ENCODE measurements at regions not wholly inside any gene's neighbourhood (a gene's known extent, or its start where the extent isn't known, plus 50 kb on each side); places are given as distances from the start of the nearest gene placed in this dataset.
A peak's percentile ranks its signal among the peaks of the same experiment; 100 is the strongest.

GRCh38 chr3:102156426-102156825 is 278.4 kb upstream of the ZPLD1 start:
- TF ChIP-seq EZH2 (IDR thresholded peaks at IDR 0.05; ENCODE audit: low read length, missing control alignments): no peak
- TF ChIP-seq, protein P1, sequence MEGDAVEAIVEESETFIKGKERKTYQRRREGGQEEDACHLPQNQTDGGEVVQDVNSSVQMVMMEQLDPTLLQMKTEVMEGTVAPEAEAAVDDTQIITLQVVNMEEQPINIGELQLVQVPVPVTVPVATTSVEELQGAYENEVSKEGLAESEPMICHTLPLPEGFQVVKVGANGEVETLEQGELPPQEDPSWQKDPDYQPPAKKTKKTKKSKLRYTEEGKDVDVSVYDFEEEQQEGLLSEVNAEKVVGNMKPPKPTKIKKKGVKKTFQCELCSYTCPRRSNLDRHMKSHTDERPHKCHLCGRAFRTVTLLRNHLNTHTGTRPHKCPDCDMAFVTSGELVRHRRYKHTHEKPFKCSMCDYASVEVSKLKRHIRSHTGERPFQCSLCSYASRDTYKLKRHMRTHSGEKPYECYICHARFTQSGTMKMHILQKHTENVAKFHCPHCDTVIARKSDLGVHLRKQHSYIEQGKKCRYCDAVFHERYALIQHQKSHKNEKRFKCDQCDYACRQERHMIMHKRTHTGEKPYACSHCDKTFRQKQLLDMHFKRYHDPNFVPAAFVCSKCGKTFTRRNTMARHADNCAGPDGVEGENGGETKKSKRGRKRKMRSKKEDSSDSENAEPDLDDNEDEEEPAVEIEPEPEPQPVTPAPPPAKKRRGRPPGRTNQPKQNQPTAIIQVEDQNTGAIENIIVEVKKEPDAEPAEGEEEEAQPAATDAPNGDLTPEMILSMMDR (conservative IDR thresholded peaks at IDR 0.05 in 1 of 2, IDR thresholded peaks at IDR 0.05 in 1 of 2; ENCODE audit: low read depth in 1 of 2, low read length in 2 of 2): no peak
- H4K20me1 ChIP-seq (ENCODE audit: control insufficient read depth, extremely low read depth, insufficient read depth, low read length): no peaks in the 10 kb centered on the region
- no peak overlapping the region for H3K27ac ChIP-seq (ENCODE audit: insufficient read depth, low read length)
- no peaks in the 10 kb centered on the region for H3K9me3 ChIP-seq (ENCODE audit: control insufficient read depth, insufficient read depth, low read depth, low read length)
- H3K27me3 ChIP-seq (ENCODE audit: control insufficient read depth, insufficient read depth, low read length): no peaks in the 10 kb centered on the region
- no peak overlapping the region for H3K4me2 ChIP-seq (ENCODE audit: extremely low read depth, insufficient read depth, low read length)
- H3K36me3 ChIP-seq (ENCODE audit: control insufficient read depth, insufficient read depth, low read length): no peaks in the 10 kb centered on the region
- no peak overlapping the region for H3K9ac ChIP-seq (ENCODE audit: insufficient read depth, low read length)
- peak; percentile 78 to 92 for DNase-seq (ENCODE audit: low read depth in 2 of 2)
- H2AFZ ChIP-seq (ENCODE audit: low read length): peak overlapping the region; percentile 3
- no peak overlapping the region for H3K4me3 ChIP-seq (replicated peaks in 1 of 4; ENCODE audit: control extremely low read depth in 1 of 4, insufficient read depth in 1 of 4, low read depth in 3 of 4, low read length in 4 of 4)
- no peaks in the 10 kb centered on the region for H3K79me2 ChIP-seq (ENCODE audit: control insufficient read depth, insufficient read depth, low read length)
- peaks cover 3% of the 10 kb centered on the region for H3K4me1 ChIP-seq (ENCODE audit: control insufficient read depth, extremely low read depth, insufficient read depth, low read length)

DNA sequence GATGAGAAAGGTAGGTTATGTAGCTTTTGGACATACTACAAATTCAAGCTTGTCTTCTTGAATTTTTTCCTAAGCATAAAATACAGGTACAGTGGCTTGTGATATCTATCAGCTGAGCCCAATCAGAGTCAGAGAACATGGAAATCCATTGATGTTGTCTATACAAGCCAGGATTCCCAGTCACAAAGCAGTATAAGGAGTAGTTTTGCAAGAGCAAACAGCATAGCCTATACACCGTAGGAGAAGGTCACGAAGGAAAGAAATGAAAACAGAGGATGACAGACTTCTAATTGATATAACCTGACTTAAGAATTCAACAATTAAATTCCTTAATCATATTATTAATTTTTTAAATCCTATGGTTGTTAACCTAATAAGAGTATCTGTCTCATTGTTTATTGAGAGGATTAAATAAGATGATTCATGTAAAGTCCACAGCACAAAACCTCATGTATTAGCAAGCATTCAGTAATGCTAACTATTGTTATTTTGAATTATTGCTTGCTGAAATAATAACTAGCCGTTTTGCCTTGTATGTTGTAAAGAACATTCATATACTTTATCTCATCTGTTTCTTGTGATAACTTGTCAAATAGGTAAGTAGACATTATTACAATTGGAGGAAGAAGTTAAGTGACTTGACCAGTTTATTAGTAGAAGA is 276.6 kb upstream of the ZPLD1 start:
- Histone ChIP-seq H3K27me3 (ENCODE audit: control insufficient read depth, insufficient read depth, low read length) (no peaks in the 10 kb centered on the region), H4K20me1 (ENCODE audit: control insufficient read depth, extremely low read depth, insufficient read depth, low read length) (no peaks in the 10 kb centered on the region), H3K4me1 (ENCODE audit: control insufficient read depth, extremely low read depth, insufficient read depth, low read length) (peaks cover 6% of the 10 kb centered on the region), H3K79me2 (ENCODE audit: control insufficient read depth, insufficient read depth, low read length) (no peaks in the 10 kb centered on the region), H3K27ac (ENCODE audit: insufficient read depth, low read length) (no peak overlapping the region), H3K9me3 (ENCODE audit: control insufficient read depth, insufficient read depth, low read depth, low read length) (no peaks in the 10 kb centered on the region), H3K4me2 (ENCODE audit: extremely low read depth, insufficient read depth, low read length) (no peak overlapping the region), H2AFZ (ENCODE audit: low read length) (no peak overlapping the region), H3K4me3 (replicated peaks in 1 of 4; ENCODE audit: control extremely low read depth in 1 of 4, insufficient read depth in 1 of 4, low read depth in 3 of 4, low read length in 4 of 4) (no peak overlapping the region), H3K36me3 (ENCODE audit: control insufficient read depth, insufficient read depth, low read length) (no peaks in the 10 kb centered on the region), H3K9ac (ENCODE audit: insufficient read depth, low read length) (no peak overlapping the region)
- no peak for TF ChIP-seq EZH2 (IDR thresholded peaks at IDR 0.05; ENCODE audit: low read length, missing control alignments)
- TF ChIP-seq, protein P1 (conservative IDR thresholded peaks at IDR 0.05 in 1 of 2, IDR thresholded peaks at IDR 0.05 in 1 of 2; ENCODE audit: low read depth in 1 of 2, low read length in 2 of 2): no peak
- peak; percentile 8 to 22 for DNase-seq (ENCODE audit: low read depth in 2 of 2)

- peaks cover 10% of the 10 kb centered on the region for H3K4me1 ChIP-seq (ENCODE audit: control insufficient read depth, extremely low read depth, insufficient read depth, low read length)
- H3K79me2 ChIP-seq (ENCODE audit: control insufficient read depth, insufficient read depth, low read length): no peaks in the 10 kb centered on the region
- H3K27me3 ChIP-seq (ENCODE audit: control insufficient read depth, insufficient read depth, low read length): no peaks in the 10 kb centered on the region
- H3K4me3 ChIP-seq (replicated peaks in 1 of 4; ENCODE audit: control extremely low read depth in 1 of 4, insufficient read depth in 1 of 4, low read depth in 3 of 4, low read length in 4 of 4): no peak overlapping the region
- no peaks in the 10 kb centered on the region for H3K36me3 ChIP-seq (ENCODE audit: control insufficient read depth, insufficient read depth, low read length)
- H3K9me3 ChIP-seq (ENCODE audit: control insufficient read depth, insufficient read depth, low read depth, low read length): no peaks in the 10 kb centered on the region
- no peak for TF ChIP-seq EZH2 (IDR thresholded peaks at IDR 0.05; ENCODE audit: low read length, missing control alignments)
- TF ChIP-seq, protein P1 (conservative IDR thresholded peaks at IDR 0.05 in 1 of 2, IDR thresholded peaks at IDR 0.05 in 1 of 2; ENCODE audit: low read depth in 1 of 2, low read length in 2 of 2): no peak
- DNase-seq (ENCODE audit: low read depth in 2 of 2): no peak
- no peaks in the 10 kb centered on the region for H4K20me1 ChIP-seq (ENCODE audit: control insufficient read depth, extremely low read depth, insufficient read depth, low read length)
- no peak overlapping the region for H3K27ac ChIP-seq (ENCODE audit: insufficient read depth, low read length)
- no peak overlapping the region for H3K9ac ChIP-seq (ENCODE audit: insufficient read depth, low read length)
- H2AFZ ChIP-seq (ENCODE audit: low read length): no peak overlapping the region
- no peak overlapping the region for H3K4me2 ChIP-seq (ENCODE audit: extremely low read depth, insufficient read depth, low read length)
These were observed 274.9 kb upstream of the ZPLD1 start for GRCh38 chr3:102159810-102160451.

All from fibroblast of lung (primary cell).